Activated T-helper 17 cell treated with anti-CD3 and anti-CD28 coated beads, Interleukin-2, amount 50 U/mL, for 72 hours (primary cell): ENCODE measurements at regions not wholly inside any gene's neighbourhood (a gene's known extent, or its start where the extent isn't known, plus 50 kb on each side); places are given as distances from the start of the nearest gene placed in this dataset.

ENCODE experiments used
- ATAC-seq: fragments of 150-1000 bp; cut with Tn5 transposase; replicated peaks from 2 replicates; pipeline ENCODE4 v1.10.0; 2021; ENCODE audit warnings: mild to moderate bottlenecking, moderate library complexity
- H3K27ac Mint-ChIP-seq: one replicate; pipeline ENCODE4 v1.8.0; 2022; ENCODE audit warnings: mixed read lengths
- H3K27me3 Mint-ChIP-seq: one replicate; pipeline ENCODE4 v1.8.0; 2022; ENCODE audit warnings: mixed read lengths
- H3K36me3 Mint-ChIP-seq: one replicate; pipeline ENCODE4 v1.8.0; 2022; ENCODE audit warnings: low read depth, mild to moderate bottlenecking, mixed read lengths
- H3K4me1 Mint-ChIP-seq: one replicate; pipeline ENCODE4 v1.8.0; 2022; ENCODE audit warnings: mixed read lengths
- H3K4me3 Mint-ChIP-seq: one replicate; pipeline ENCODE4 v1.8.0; 2022; ENCODE audit warnings: mild to moderate bottlenecking, mixed read lengths
- H3K9me3 Mint-ChIP-seq: one replicate; pipeline ENCODE4 v1.8.0; 2022; ENCODE audit warnings: mixed read lengths

- Mint-ChIP-seq H3K27me3 (peaks cover 3% of the 10 kb centered on the region), H3K4me1 (no peaks in the 10 kb centered on the region), H3K27ac (no peak overlapping the region), H3K36me3 (no peaks in the 10 kb centered on the region), H3K4me3 (no peak overlapping the region), H3K9me3 (peaks cover 15% of the 10 kb centered on the region)
- ATAC-seq = no peak
Measured at GRCh38 chr7:46478046-46478445, 557.0 kb upstream of the IGFBP3 start.

- Mint-ChIP-seq H3K4me3 (no peak overlapping the region), H3K9me3 (peaks cover 30% of the 10 kb centered on the region), H3K4me1 (no peaks in the 10 kb centered on the region), H3K27ac (no peak overlapping the region), H3K36me3 (no peaks in the 10 kb centered on the region), H3K27me3 (no peaks in the 10 kb centered on the region)
- no peak for ATAC-seq
Measured at GRCh38 chr7:46468753-46469356, 547.8 kb upstream of the IGFBP3 start.

- no peaks in the 10 kb centered on the region for H3K4me1 Mint-ChIP-seq
- H3K9me3 Mint-ChIP-seq = peaks cover 17% of the 10 kb centered on the region
- H3K27ac Mint-ChIP-seq = no peak overlapping the region
- H3K36me3 Mint-ChIP-seq = no peaks in the 10 kb centered on the region
- no peaks in the 10 kb centered on the region for H3K27me3 Mint-ChIP-seq
- no peak for ATAC-seq
- no peak overlapping the region for H3K4me3 Mint-ChIP-seq
Measured at GRCh38 chr7:46463170-46463569, 542.1 kb upstream of the IGFBP3 start.

- Mint-ChIP-seq H3K27me3 (no peaks in the 10 kb centered on the region), H3K4me3 (no peak overlapping the region)
Measured at GRCh38 chr7:46461334-46461777, 540.3 kb upstream of the IGFBP3 start.

GRCh38 chr7:46459942-46460341 lies 538.9 kb upstream of the IGFBP3 start:
- no peak overlapping the region for H3K27ac Mint-ChIP-seq
- H3K4me1 Mint-ChIP-seq = no peaks in the 10 kb centered on the region
- H3K36me3 Mint-ChIP-seq = no peaks in the 10 kb centered on the region
- peaks cover 6% of the 10 kb centered on the region for H3K9me3 Mint-ChIP-seq
- ATAC-seq = no peak
- H3K4me3 Mint-ChIP-seq = no peak overlapping the region
- no peaks in the 10 kb centered on the region for H3K27me3 Mint-ChIP-seq

More at GRCh38 chr7:46461334-46461777, 540.3 kb upstream of the IGFBP3 start:
- Mint-ChIP-seq H3K27ac (no peak overlapping the region), H3K9me3 (peaks cover 4% of the 10 kb centered on the region), H3K36me3 (no peaks in the 10 kb centered on the region), H3K4me1 (no peaks in the 10 kb centered on the region)
- ATAC-seq = no peak

GRCh38 chr7:46454816-46455215 lies 533.7 kb upstream of the IGFBP3 start:
- Mint-ChIP-seq H3K36me3 (no peaks in the 10 kb centered on the region), H3K4me3 (no peak overlapping the region), H3K27me3 (no peaks in the 10 kb centered on the region), H3K4me1 (no peaks in the 10 kb centered on the region), H3K27ac (no peak overlapping the region), H3K9me3 (peaks cover 5% of the 10 kb centered on the region)
- no peak for ATAC-seq

- H3K4me1 Mint-ChIP-seq = no peaks in the 10 kb centered on the region
- H3K9me3 Mint-ChIP-seq = peaks cover 8% of the 10 kb centered on the region
- H3K27me3 Mint-ChIP-seq = no peaks in the 10 kb centered on the region
- no peaks in the 10 kb centered on the region for H3K36me3 Mint-ChIP-seq
- no peak overlapping the region for H3K27ac Mint-ChIP-seq
- ATAC-seq = no peak
- no peak overlapping the region for H3K4me3 Mint-ChIP-seq
Measured at GRCh38 chr7:46452561-46453135, 531.6 kb upstream of the IGFBP3 start.

GRCh38 chr7:46451846-46452245 lies 530.8 kb upstream of the IGFBP3 start:
- H3K36me3 Mint-ChIP-seq = no peaks in the 10 kb centered on the region
- no peak for ATAC-seq
- H3K27me3 Mint-ChIP-seq = no peaks in the 10 kb centered on the region
- H3K4me3 Mint-ChIP-seq = no peak overlapping the region
- H3K9me3 Mint-ChIP-seq = peaks cover 8% of the 10 kb centered on the region
- no peak overlapping the region for H3K27ac Mint-ChIP-seq
- H3K4me1 Mint-ChIP-seq = no peaks in the 10 kb centered on the region

GRCh38 chr7:46450886-46451285 lies 529.8 kb upstream of the IGFBP3 start:
- H3K36me3 Mint-ChIP-seq = no peaks in the 10 kb centered on the region
- H3K27ac Mint-ChIP-seq = no peak overlapping the region
- ATAC-seq = no peak
- H3K4me1 Mint-ChIP-seq = no peaks in the 10 kb centered on the region
- no peaks in the 10 kb centered on the region for H3K27me3 Mint-ChIP-seq
- H3K9me3 Mint-ChIP-seq = peaks cover 12% of the 10 kb centered on the region
- no peak overlapping the region for H3K4me3 Mint-ChIP-seq

GRCh38 chr7:46450425-46450824 lies 529.4 kb upstream of the IGFBP3 start:
- Mint-ChIP-seq H3K4me3 (no peak overlapping the region), H3K9me3 (peaks cover 14% of the 10 kb centered on the region), H3K36me3 (no peaks in the 10 kb centered on the region), H3K4me1 (no peaks in the 10 kb centered on the region), H3K27me3 (no peaks in the 10 kb centered on the region), H3K27ac (no peak overlapping the region)
- no peak for ATAC-seq

GRCh38 chr7:46449743-46450142 lies 528.7 kb upstream of the IGFBP3 start:
- Mint-ChIP-seq H3K27me3 (no peaks in the 10 kb centered on the region), H3K4me3 (no peak overlapping the region), H3K27ac (no peak overlapping the region), H3K36me3 (no peaks in the 10 kb centered on the region), H3K9me3 (peaks cover 10% of the 10 kb centered on the region), H3K4me1 (no peaks in the 10 kb centered on the region)
- no peak for ATAC-seq

GRCh38 chr7:46448478-46448877 lies 527.4 kb upstream of the IGFBP3 start:
- Mint-ChIP-seq H3K36me3 (no peaks in the 10 kb centered on the region), H3K27me3 (no peaks in the 10 kb centered on the region), H3K9me3 (peaks cover 13% of the 10 kb centered on the region), H3K27ac (no peak overlapping the region), H3K4me1 (no peaks in the 10 kb centered on the region), H3K4me3 (no peak overlapping the region)
- no peak for ATAC-seq

- no peak for ATAC-seq
- H3K36me3 Mint-ChIP-seq = no peaks in the 10 kb centered on the region
- H3K4me1 Mint-ChIP-seq = no peaks in the 10 kb centered on the region
- H3K27me3 Mint-ChIP-seq = no peaks in the 10 kb centered on the region
- H3K27ac Mint-ChIP-seq = no peak overlapping the region
- H3K9me3 Mint-ChIP-seq = peaks cover 22% of the 10 kb centered on the region
- no peak overlapping the region for H3K4me3 Mint-ChIP-seq
Measured at GRCh38 chr7:46446151-46446550, 525.1 kb upstream of the IGFBP3 start.

- H3K9me3 Mint-ChIP-seq = peaks cover 22% of the 10 kb centered on the region
- H3K4me1 Mint-ChIP-seq = no peaks in the 10 kb centered on the region
- H3K27me3 Mint-ChIP-seq = no peaks in the 10 kb centered on the region
- no peaks in the 10 kb centered on the region for H3K36me3 Mint-ChIP-seq
- no peak overlapping the region for H3K27ac Mint-ChIP-seq
- ATAC-seq = no peak
- H3K4me3 Mint-ChIP-seq = no peak overlapping the region
Measured at GRCh38 chr7:46444256-46444655, 523.2 kb upstream of the IGFBP3 start.

GRCh38 chr7:46440186-46440585 lies 519.1 kb upstream of the IGFBP3 start:
- Mint-ChIP-seq H3K27ac (no peak overlapping the region), H3K27me3 (no peaks in the 10 kb centered on the region), H3K9me3 (peaks cover 18% of the 10 kb centered on the region), H3K4me1 (no peaks in the 10 kb centered on the region), H3K36me3 (no peaks in the 10 kb centered on the region), H3K4me3 (no peak overlapping the region)
- ATAC-seq = no peak
